GM21367 (cell line): ENCODE measurements at regions not wholly inside any gene's neighbourhood (a gene's known extent, or its start where the extent isn't known, plus 50 kb on each side); places are given as distances from the start of the nearest gene placed in this dataset.

Source experiments
- ATAC-seq: cut with Tn5 transposase; IDR thresholded peaks from one replicate; pipeline ENCODE4 v1.9.1; 2021; ENCODE audit not compliant: unreplicated experiment

GRCh38 chr11:91686700-91687099 lies 537.9 kb upstream of the FAT3 start:
- ATAC-seq, result no peak

GRCh38 chr11:91686281-91686680 lies 538.3 kb upstream of the FAT3 start:
- ATAC-seq, result no peak

GRCh38 chr11:91673705-91674104 lies 550.9 kb upstream of the FAT3 start:
- no peak for ATAC-seq

GRCh38 chr11:91664521-91664920 lies 560.1 kb upstream of the FAT3 start:
- no peak for ATAC-seq

- no peak for ATAC-seq
Measured at GRCh38 chr11:91660036-91660435, 564.6 kb upstream of the FAT3 start.

- ATAC-seq, result no peak
Measured at GRCh38 chr11:91654686-91655085, 569.9 kb upstream of the FAT3 start.

- no peak for ATAC-seq
Measured at GRCh38 chr11:91653079-91653754, 571.4 kb upstream of the FAT3 start.

- no peak for ATAC-seq
Measured at GRCh38 chr11:91650802-91651201, 573.8 kb upstream of the FAT3 start.

GRCh38 chr11:91641153-91641552 lies 583.5 kb upstream of the FAT3 start:
- ATAC-seq, result no peak

- ATAC-seq, result no peak
Measured at GRCh38 chr11:91639359-91639758, 585.3 kb upstream of the FAT3 start.

GRCh38 chr11:91630916-91631673 lies 593.5 kb upstream of the FAT3 start:
- no peak for ATAC-seq

- ATAC-seq, result no peak
Measured at GRCh38 chr11:91625495-91625894, 599.1 kb upstream of the FAT3 start.

GRCh38 chr11:91624021-91624420 lies 600.6 kb upstream of the FAT3 start:
- no peak for ATAC-seq

- ATAC-seq, result no peak
Measured at GRCh38 chr11:91608677-91609076, 615.9 kb upstream of the FAT3 start.

- no peak for ATAC-seq
Measured at GRCh38 chr11:91596111-91596510, 628.5 kb upstream of the FAT3 start.

- ATAC-seq, result no peak
Measured at GRCh38 chr11:91591021-91591420, 633.6 kb upstream of the FAT3 start.

GRCh38 chr11:91587131-91587530 lies 637.5 kb upstream of the FAT3 start:
- ATAC-seq, result no peak

GRCh38 chr11:91585035-91585801 lies 639.4 kb upstream of the FAT3 start:
- ATAC-seq, result no peak

GRCh38 chr11:91563176-91563575 lies 661.4 kb upstream of the FAT3 start:
- ATAC-seq, result no peak

GRCh38 chr11:91560434-91560833 lies 664.2 kb upstream of the FAT3 start:
- ATAC-seq, result no peak

GRCh38 chr11:91538065-91538464 lies 686.6 kb upstream of the FAT3 start:
- no peak for ATAC-seq

GRCh38 chr11:91536366-91536765 lies 688.3 kb upstream of the FAT3 start:
- no peak for ATAC-seq
